ENCODE measurements at regions not wholly inside any gene's neighbourhood (a gene's known extent, or its start where the extent isn't known, plus 50 kb on each side); places are given as distances from the start of the nearest gene placed in this dataset.

DNA sequence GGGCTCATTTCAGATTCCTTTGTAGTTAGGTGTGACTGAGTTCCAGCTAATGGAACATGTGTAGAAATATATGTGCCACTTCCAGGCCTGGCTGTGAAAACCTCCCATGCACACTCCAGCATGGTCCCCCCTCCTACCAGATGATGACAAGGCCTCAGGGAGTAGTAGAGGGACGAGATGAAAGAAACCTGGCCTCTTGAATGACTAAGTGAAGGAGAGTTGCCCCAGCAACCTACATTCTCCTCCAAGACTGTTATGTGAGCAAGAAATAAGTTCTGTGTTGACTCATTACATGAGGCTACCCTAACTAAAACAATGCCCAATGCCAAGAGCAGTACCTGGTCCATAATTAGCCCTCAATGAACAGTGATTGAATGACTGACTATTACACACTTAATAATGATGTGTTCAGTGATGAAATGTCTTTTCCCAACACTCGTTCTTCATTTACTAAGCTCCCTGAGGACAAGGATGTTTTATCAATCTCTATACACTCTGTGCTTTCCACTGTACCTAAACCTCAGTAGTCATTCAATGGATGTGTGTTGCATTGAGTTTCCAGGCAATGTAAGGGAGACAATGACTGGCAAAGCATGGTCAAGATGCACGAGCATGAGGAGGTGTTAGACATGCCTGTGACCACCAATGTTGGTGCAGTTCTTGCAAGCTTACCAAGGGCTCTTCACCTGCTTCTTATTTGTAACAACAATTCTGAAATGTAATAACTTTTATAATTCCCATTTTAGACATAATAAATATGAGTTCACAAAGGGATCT, 62.0 kb upstream of the BCL6 start:
- DNase-seq (ENCODE audit: low read depth, low spot score) (no peak), ATAC-seq (no peak)
- intact Hi-C loops (cut with micrococcal nuclease; ENCODE audit: unreplicated experiment) (no loop called here), in situ Hi-C loops (cut with HindIII; ENCODE audit: low pct_unique_long_range_greater_than_20kb, low sequenced_read_pairs) (loop anchor here (5.0 kb wide), 1 partner anchor 60 kb away; the partner anchor contains the start of gene BCL6)
- Histone ChIP-seq H3K4me1 (ENCODE audit: control insufficient read depth, insufficient read depth, low read length) (peaks cover 25% of the 10 kb centered on the region), H3K36me3 (ENCODE audit: control insufficient read depth, insufficient read depth, low read length) (no peaks in the 10 kb centered on the region), H3K27ac (ENCODE audit: low read length) (peak overlapping the region; percentile 60; the same call in 1 of the 2 replicates), H3K9me3 (ENCODE audit: control insufficient read depth, insufficient read depth, low read depth, low read length) (no peaks in the 10 kb centered on the region), H3K27me3 (ENCODE audit: control insufficient read depth, insufficient read depth, low read length) (no peaks in the 10 kb centered on the region; the same call in 1 of the 2 replicates), H3K4me3 (ENCODE audit: low read depth in 2 of 2, low read length in 2 of 2) (no peak overlapping the region)
- no TSS peak for BruUV-seq (replicated peaks)
- TF ChIP-seq TCF7L2 (IDR thresholded peaks at IDR 0.05; ENCODE audit: low read depth, low read length) (no peak), POLR2AphosphoS5 (IDR thresholded peaks at IDR 0.05; ENCODE audit: low read depth, low read length) (no peak), REST (IDR thresholded peaks at IDR 0.05; ENCODE audit: insufficient read depth in 1 of 2, low read depth in 2 of 2, low read length in 1 of 2) (no peak), CTCF (IDR thresholded peaks at IDR 0.05) (no peak), SIN3A (IDR thresholded peaks at IDR 0.05; ENCODE audit: borderline replicate concordance, insufficient read depth, low read depth, low read length) (no peak)
- CTCF ChIA-PET: no interaction called here
- POLR2A ChIA-PET: no interaction called here

DNA sequence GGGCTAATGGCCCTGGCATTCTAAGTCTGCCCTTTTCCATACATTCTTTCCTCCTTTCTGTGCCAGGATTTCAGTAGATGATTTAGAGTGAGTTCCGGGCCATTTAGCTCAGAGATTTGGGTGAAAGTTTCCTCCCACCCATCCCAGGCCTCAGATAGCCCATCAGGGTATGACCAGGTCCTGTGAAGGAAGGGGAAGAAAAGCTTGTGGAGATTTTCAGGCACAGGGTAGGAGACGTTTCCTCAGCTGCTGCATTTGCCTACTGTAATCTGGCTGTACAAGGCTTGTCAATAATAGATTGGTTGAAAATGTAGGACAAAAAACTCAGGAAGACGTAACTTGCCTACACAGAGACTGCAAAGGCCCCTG, 63.2 kb upstream of the BCL6 start:
- in situ Hi-C loops (cut with HindIII; ENCODE audit: low pct_unique_long_range_greater_than_20kb, low sequenced_read_pairs): loop anchor here (5.0 kb wide), 1 partner anchor 61 kb away; the partner anchor contains the start of gene BCL6
- TF ChIP-seq REST (IDR thresholded peaks at IDR 0.05; ENCODE audit: insufficient read depth in 1 of 2, low read depth in 2 of 2, low read length in 1 of 2): no peak
- no peak for TF ChIP-seq SIN3A (IDR thresholded peaks at IDR 0.05; ENCODE audit: borderline replicate concordance, insufficient read depth, low read depth, low read length)
- no peak for TF ChIP-seq TCF7L2 (IDR thresholded peaks at IDR 0.05; ENCODE audit: low read depth, low read length)
- no peak for TF ChIP-seq POLR2AphosphoS5 (IDR thresholded peaks at IDR 0.05; ENCODE audit: low read depth, low read length)
- no peak for TF ChIP-seq CTCF (IDR thresholded peaks at IDR 0.05)
- no TSS peak for BruUV-seq (replicated peaks)

More for the DNA sequence above, 63.2 kb upstream of the BCL6 start:
- ATAC-seq (no peak), DNase-seq (ENCODE audit: low read depth, low spot score) (no peak)
- H3K27ac ChIP-seq (ENCODE audit: low read length): peak overlapping the region; percentile 55
- CTCF ChIA-PET: no interaction called here
- POLR2A ChIA-PET: interaction anchor here (0.7 kb wide), 2 partner anchors 9 to 63 kb away, joined by 3 to 4 read pairs; partner anchors contain the start of gene BCL6
- peak overlapping the region in 1 of 2 experiments; percentile 38; a peak in 2 of 4 replicates for H3K4me3 ChIP-seq (ENCODE audit: low read depth in 2 of 2, low read length in 2 of 2)
- no peaks in the 10 kb centered on the region for H3K9me3 ChIP-seq (ENCODE audit: control insufficient read depth, insufficient read depth, low read depth, low read length)
- intact Hi-C loops (cut with micrococcal nuclease; ENCODE audit: unreplicated experiment): no loop called here
- H3K36me3 ChIP-seq (ENCODE audit: control insufficient read depth, insufficient read depth, low read length): no peaks in the 10 kb centered on the region
- H3K27me3 ChIP-seq (ENCODE audit: control insufficient read depth, insufficient read depth, low read length): no peaks in the 10 kb centered on the region
- H3K4me1 ChIP-seq (ENCODE audit: control insufficient read depth, insufficient read depth, low read length): peaks cover 25% of the 10 kb centered on the region

All from Panc1 (cell line).